SK-N-SH (cell line): ENCODE measurements at regions not wholly inside any gene's neighbourhood (a gene's known extent, or its start where the extent isn't known, plus 50 kb on each side); places are given as distances from the start of the nearest gene placed in this dataset.

Experiments used
- CTCF ChIA-PET: fragments of 300-600, 350-600 bp; formaldehyde crosslinking; extraction: SDS; loops from one replicate; lab custom pipeline; 2021; lab: Yijun Ruan, JAX
- POLR2A ChIA-PET: fragments of 350-600 bp; sonication (Branson Sonifier 250); formaldehyde crosslinking; extraction: SDS; loops from one replicate; lab custom pipeline; 2020; ENCODE audit warnings: antibody characterized with exemption, inconsistent platforms; lab: Yijun Ruan, JAX
- DNase-seq: peaks from one replicate; pipeline ENCODE4 v3.0.0; 2012
- H2AFZ ChIP-seq: fragments of 200-600 bp; sonication (generic); 2 replicates; pipeline ENCODE4 v1.8.1; 2016; ENCODE audit warnings: antibody characterized with exemption, mild to moderate bottlenecking, low read depth
- H3F3A ChIP-seq: fragments of 200-600 bp; sonication (generic); replicated peaks from 2 replicates; pipeline ENCODE3; 2016; ENCODE audit warnings: antibody characterized with exemption, mild to moderate bottlenecking; ENCODE audit not compliant: insufficient read depth
- H3K27ac ChIP-seq, 2 experiments: fragments of 200-500 bp in 1 of 2; fragments of 200-600 bp in 1 of 2; sonication (Bioruptor generic) in 1 of 2; sonication (generic), shearing (Covaris generic) in 1 of 2; 2 replicates each; pipeline versions ENCODE4 v1.5.1 to v1.6.1; 2014 to 2016; ENCODE audit warnings: low read depth in 2 of 2, inconsistent platforms in 1 of 2, low read length in 1 of 2, mild to moderate bottlenecking in 1 of 2, mixed read lengths in 1 of 2
- H3K27me3 ChIP-seq: fragments of 200-600 bp; sonication (generic), shearing (Covaris generic); 2 replicates; pipeline ENCODE4 v1.6.1; 2016; ENCODE audit warnings: mixed run types; ENCODE audit not compliant: insufficient read depth
- H3K36me3 ChIP-seq, 2 experiments: fragments of 200-500 bp in 1 of 2; fragments of 200-600 bp in 1 of 2; sonication (Bioruptor generic) in 1 of 2; sonication (generic) in 1 of 2; replicated peaks in 1 of 2; 2 replicates each; pipeline versions ENCODE3 to v1.5.1; 2014 to 2016; ENCODE audit warnings: low read length in 1 of 2, mild to moderate bottlenecking in 1 of 2; ENCODE audit not compliant: insufficient read depth in 2 of 2, control insufficient read depth in 1 of 2
- H3K4me1 ChIP-seq, 2 experiments: fragments of 200-500 bp in 1 of 2; fragments of 200-600 bp in 1 of 2; sonication (Bioruptor generic) in 1 of 2; sonication (generic), shearing (Covaris generic) in 1 of 2; 2 replicates each; pipeline versions ENCODE4 v1.5.1 to v1.6.1; 2014 to 2016; ENCODE audit warnings: low read depth in 1 of 2, low read length in 1 of 2, mixed run types in 1 of 2; ENCODE audit not compliant: insufficient read depth in 2 of 2, control insufficient read depth in 1 of 2
- H3K4me2 ChIP-seq: fragments of 200-600 bp; sonication (generic), shearing (Covaris generic); 2 replicates; pipeline ENCODE4 v1.6.1; 2017; ENCODE audit warnings: mixed run types
- H3K4me3 ChIP-seq, 2 experiments: fragments of 200-500 bp in 1 of 2; fragments of 200-600 bp in 1 of 2; sonication (Bioruptor generic) in 1 of 2; sonication (generic), shearing (Covaris generic) in 1 of 2; 2 replicates each; pipeline versions ENCODE4 v1.5.1 to v1.8.1; 2014 to 2016; ENCODE audit warnings: low read depth in 2 of 2, inconsistent platforms in 1 of 2, low read length in 1 of 2, mild to moderate bottlenecking in 1 of 2, mixed read lengths in 1 of 2, moderate library complexity in 1 of 2
- H3K79me2 ChIP-seq: fragments of 200-600 bp; sonication (generic); 2 replicates; pipeline ENCODE4 v1.8.1; 2017; ENCODE audit warnings: mild to moderate bottlenecking; ENCODE audit not compliant: insufficient read depth
- H3K9ac ChIP-seq: fragments of 200-600 bp; sonication (generic); 2 replicates; pipeline ENCODE4 v1.6.1; 2017; ENCODE audit warnings: mixed run types
- H3K9me2 ChIP-seq: fragments of 200-600 bp; sonication (generic); 2 replicates; pipeline ENCODE4 v1.6.1; 2017; ENCODE audit warnings: mixed run types
- H3K9me3 ChIP-seq: fragments of 200-600 bp; sonication (generic); 2 replicates; pipeline ENCODE4 v1.6.1; 2017; ENCODE audit warnings: mixed run types, mild to moderate bottlenecking, moderate library complexity
- H4K20me1 ChIP-seq: fragments of 200-600 bp; sonication (generic); 2 replicates; pipeline ENCODE4 v1.6.1; 2017; ENCODE audit warnings: mild to moderate bottlenecking, mixed run types; ENCODE audit not compliant: insufficient read depth
- CTCF ChIP-seq: fragments of 200-600 bp; sonication (generic); IDR thresholded peaks from 2 replicates; pipeline ENCODE4 v1.6.1; 2017; ENCODE audit warnings: antibody characterized with exemption, mild to moderate bottlenecking, moderate library complexity
- EP300 ChIP-seq, 2 experiments: IDR thresholded peaks; 2 replicates each; pipeline versions ENCODE4 v1.4.0 to v1.6.1; 2012; ENCODE audit warnings: borderline replicate concordance in 1 of 2, low read depth in 1 of 2, low read length in 1 of 2
- FOXJ3 ChIP-seq: sonication (generic); formaldehyde crosslinking; IDR thresholded peaks from 2 replicates; pipeline ENCODE4 v1.5.1; 2020; ENCODE audit warnings: mild to moderate bottlenecking, missing genetic modification reagents
- FOXM1 ChIP-seq: IDR thresholded peaks from 2 replicates; pipeline ENCODE4 v1.4.0; 2012; ENCODE audit warnings: low read depth, mild to moderate bottlenecking
- GATA2 ChIP-seq: sonication (generic); formaldehyde crosslinking; IDR thresholded peaks from 2 replicates; pipeline ENCODE4 v1.5.0; 2020; ENCODE audit warnings: mild to moderate bottlenecking, missing genetic modification reagents
- MAX ChIP-seq: IDR thresholded peaks from 2 replicates; pipeline ENCODE4 v1.4.0; 2012; ENCODE audit warnings: low read depth
- NFIC ChIP-seq: IDR thresholded peaks from 2 replicates; pipeline ENCODE4 v1.4.0; 2012; ENCODE audit warnings: borderline replicate concordance
- PBX3 ChIP-seq: IDR thresholded peaks from 2 replicates; pipeline ENCODE4; 2012
- POLR2AphosphoS5 ChIP-seq: IDR thresholded peaks from 2 replicates; pipeline ENCODE4 v1.6.1; 2012; ENCODE audit warnings: low read depth, low read length
- RCOR1 ChIP-seq: fragments of 150-350 bp; IDR thresholded peaks from 2 replicates; pipeline ENCODE4 v1.6.1; 2017; ENCODE audit warnings: antibody characterized with exemption, low read length
- REST ChIP-seq: IDR thresholded peaks from 2 replicates; pipeline ENCODE4 v1.6.1; 2012; ENCODE audit warnings: mild to moderate bottlenecking, low read depth, low read length, moderate library complexity
- RFX5 ChIP-seq: IDR thresholded peaks from 2 replicates; pipeline ENCODE4 v1.6.1; 2012; ENCODE audit warnings: mild to moderate bottlenecking, improper control_type of control experiment, low read length
- RXRA ChIP-seq: IDR thresholded peaks from 2 replicates; pipeline ENCODE4 v1.4.0; 2012; ENCODE audit warnings: low read depth, mild to moderate bottlenecking, borderline replicate concordance
- SMC3 ChIP-seq: IDR thresholded peaks from 2 replicates; pipeline ENCODE4 v1.6.1; 2012; ENCODE audit warnings: low read depth, low read length, improper control_type of control experiment
- TAF1 ChIP-seq: IDR thresholded peaks from 2 replicates; pipeline ENCODE4 v1.6.1; 2012; ENCODE audit warnings: low read depth, mild to moderate bottlenecking, low read length, moderate library complexity, borderline replicate concordance
- TCF12 ChIP-seq: IDR thresholded peaks from 2 replicates; pipeline ENCODE4 v1.4.0; 2012
- USF2 ChIP-seq: fragments of 150-350 bp; IDR thresholded peaks from 2 replicates; pipeline ENCODE4 v1.6.1; 2017; ENCODE audit warnings: antibody characterized with exemption, low read length, low read depth, borderline replicate concordance
- YY1 ChIP-seq: IDR thresholded peaks from 2 replicates; pipeline ENCODE4 v1.4.0; 2012; ENCODE audit warnings: low read depth, mild to moderate bottlenecking
- WGBS: methylation state at CpG from one replicate; pipeline ENCODE4 v1.1.6; 2017; ENCODE audit warnings: low lambda C conversion rate; 5-methylcytosine and 5-hydroxymethylcytosine counted together

GRCh38 chr2:13113002-13113401 is 396.3 kb downstream of the TRIB2 start:
- Histone ChIP-seq H3K27ac (no peak overlapping the region), H2AFZ (no peak overlapping the region), H3K4me2 (no peak overlapping the region), H3F3A (no peaks in the 10 kb centered on the region), H3K4me3 (no peak overlapping the region), H3K9ac (no peak overlapping the region), H3K79me2 (no peaks in the 10 kb centered on the region), H3K9me3 (no peaks in the 10 kb centered on the region), H3K27me3 (no peaks in the 10 kb centered on the region), H3K36me3 (no peaks in the 10 kb centered on the region), H3K4me1 (no peaks in the 10 kb centered on the region; a peak in 1 of 4 replicates), H3K9me2 (no peaks in the 10 kb centered on the region), H4K20me1 (no peaks in the 10 kb centered on the region)
- CTCF ChIA-PET = interaction anchor here (1.0 to 1.7 kb wide), 3 partner anchors 10 to 762 kb away, joined by 3 to 5 read pairs (median 5); no protein-coding TSS in a partner anchor
- WGBS = 41% methylated on average over 4 of the region's 4 CpGs
- DNase-seq = no peak
- TF ChIP-seq PBX3 = no peak
- no peak for TF ChIP-seq RFX5
- TF ChIP-seq RXRA = no peak
- no peak for TF ChIP-seq USF2
- no peak for TF ChIP-seq POLR2AphosphoS5
- TF ChIP-seq EP300 (IDR thresholded peaks at IDR 0.05; ENCODE audit: borderline replicate concordance in 1 of 2, low read depth in 1 of 2, low read length in 1 of 2) = no peak
- no peak for TF ChIP-seq TCF12
- TF ChIP-seq CTCF = no peak
- no peak for TF ChIP-seq MAX
- no peak for TF ChIP-seq NFIC
- no peak for TF ChIP-seq REST
- no peak for TF ChIP-seq RCOR1
- TF ChIP-seq FOXM1 = no peak
- TF ChIP-seq FOXJ3 (CRISPR knock-in tag) = no peak
- no peak for TF ChIP-seq YY1
- no peak for TF ChIP-seq SMC3
- no peak for TF ChIP-seq GATA2
- TF ChIP-seq TAF1 = no peak
- POLR2A ChIA-PET = no interaction called here
